GM19324 (cell line): ENCODE measurements at regions not wholly inside any gene's neighbourhood (a gene's known extent, or its start where the extent isn't known, plus 50 kb on each side); places are given as distances from the start of the nearest gene placed in this dataset.

Experiments used
- ATAC-seq: cut with Tn5 transposase; IDR thresholded peaks from one replicate; pipeline ENCODE4 v1.9.1; 2021; ENCODE audit warnings: mild to moderate bottlenecking, moderate library complexity; ENCODE audit not compliant: unreplicated experiment, low FRiP score

DNA sequence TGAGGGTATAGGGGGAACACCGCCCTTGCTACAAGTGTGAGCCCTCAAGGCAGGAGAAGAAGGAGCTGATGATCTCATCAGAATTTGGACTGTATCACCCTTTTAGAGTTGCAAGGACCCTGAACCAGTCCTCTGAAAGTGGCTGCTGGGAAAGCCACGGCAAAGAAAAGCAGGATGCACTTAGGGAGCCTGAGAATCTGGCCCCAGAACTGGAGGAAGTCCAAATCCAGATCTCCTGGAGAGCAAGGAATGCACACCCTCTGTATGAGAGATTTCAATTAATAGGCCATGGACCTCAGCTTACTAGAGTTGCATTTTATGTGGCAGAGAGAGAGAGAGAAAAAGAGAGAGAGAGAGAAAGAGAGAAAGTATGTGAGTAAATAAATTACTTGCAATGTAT lies 662.9 kb downstream of the CCSER2 start:
- no peak for ATAC-seq

GRCh38 chr10:84993251-84994035 lies 665.1 kb downstream of the CCSER2 start:
- no peak for ATAC-seq

GRCh38 chr10:84994722-84995121 lies 666.3 kb downstream of the CCSER2 start:
- no peak for ATAC-seq

DNA sequence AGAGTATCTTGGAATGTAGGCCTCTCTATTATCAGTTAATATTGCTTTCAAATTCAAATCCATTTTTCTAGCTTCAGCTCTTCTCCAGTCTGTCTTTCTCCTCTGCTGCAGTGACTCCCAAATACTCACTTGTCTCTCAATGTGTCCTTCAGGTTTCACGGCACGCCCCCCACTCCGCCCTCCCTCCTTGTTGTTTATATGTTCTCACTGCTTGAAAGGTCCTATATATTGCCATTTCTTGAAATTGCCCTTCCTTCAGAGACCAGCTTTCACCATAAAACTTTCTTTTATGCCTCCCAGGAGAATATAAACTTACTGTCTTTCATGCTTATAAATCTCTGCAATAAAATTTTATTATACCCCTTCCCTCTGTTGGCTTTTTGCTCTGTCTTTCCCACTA lies 668.2 kb downstream of the CCSER2 start:
- no peak for ATAC-seq

- no peak for ATAC-seq
These were observed 669.5 kb downstream of the CCSER2 start for GRCh38 chr10:84997870-84998269.

GRCh38 chr10:84999929-85000328 lies 671.5 kb downstream of the CCSER2 start:
- ATAC-seq = no peak

DNA sequence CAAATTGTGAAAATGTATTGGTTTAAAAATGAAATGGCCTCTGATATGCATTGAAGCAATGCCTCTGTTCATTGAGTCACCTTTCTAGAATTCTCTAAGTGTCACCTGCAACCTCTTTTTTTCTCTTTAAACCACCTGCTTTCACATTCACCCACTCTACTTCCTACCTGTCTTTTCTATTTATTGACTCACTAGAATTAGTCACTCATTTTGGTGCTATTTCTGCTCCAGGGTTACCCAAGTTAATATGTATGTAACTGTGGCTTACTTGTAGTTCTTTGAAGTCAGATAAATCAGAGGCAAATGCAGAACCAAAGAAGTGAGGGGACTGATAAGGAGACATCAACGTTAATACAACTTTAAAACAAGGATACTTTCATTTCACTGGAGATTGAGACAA lies 674.7 kb downstream of the CCSER2 start:
- no peak for ATAC-seq

- ATAC-seq = no peak
These were observed 680.2 kb downstream of the CCSER2 start for GRCh38 chr10:85008488-85009184.

DNA sequence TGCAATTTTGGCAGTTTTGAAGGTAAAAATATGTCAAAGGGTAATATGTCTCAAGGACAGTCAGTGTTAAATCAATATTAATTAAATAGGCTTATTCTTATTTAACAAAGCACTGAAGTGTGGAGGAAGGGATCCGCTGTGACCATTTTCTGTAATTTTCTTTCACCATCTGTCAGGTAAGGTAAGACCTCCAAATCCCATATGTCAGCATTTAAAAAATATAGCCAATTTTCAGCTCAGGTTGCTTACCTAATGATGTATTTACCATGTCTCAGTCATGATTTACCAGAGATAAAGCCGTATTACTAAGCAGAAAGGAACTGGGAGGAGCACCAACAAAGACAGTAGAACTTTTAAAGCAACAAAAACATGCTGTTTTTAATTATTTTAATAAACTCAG lies 683.9 kb downstream of the CCSER2 start:
- ATAC-seq = no peak

GRCh38 chr10:85026878-85027467 lies 698.6 kb downstream of the CCSER2 start:
- ATAC-seq = no peak

GRCh38 chr10:85032981-85033380 lies 704.6 kb downstream of the CCSER2 start:
- no peak for ATAC-seq

DNA sequence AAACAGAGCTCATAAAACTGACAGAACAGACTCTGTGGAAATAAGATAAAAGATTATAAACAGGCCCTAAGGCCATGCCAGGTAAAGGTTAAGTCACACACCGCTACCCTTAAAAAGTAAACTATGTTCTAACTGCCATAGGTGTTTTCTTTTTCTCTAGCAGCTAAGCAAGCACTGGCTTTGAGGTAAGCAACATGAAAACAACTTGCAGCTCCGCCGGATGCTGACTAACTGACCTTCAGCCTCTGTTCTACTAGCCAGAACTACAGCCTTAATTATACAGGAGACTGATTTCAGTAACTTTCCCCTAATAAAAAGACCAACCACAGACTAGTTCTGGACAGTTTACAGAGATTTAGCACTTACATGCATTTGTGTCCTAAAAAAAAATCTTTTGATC lies 708.3 kb downstream of the CCSER2 start:
- ATAC-seq = no peak

GRCh38 chr10:85039311-85039710 lies 710.9 kb downstream of the CCSER2 start:
- no peak for ATAC-seq

GRCh38 chr10:85043207-85043606 lies 714.8 kb downstream of the CCSER2 start:
- ATAC-seq = no peak

- no peak for ATAC-seq
These were observed 716.7 kb downstream of the CCSER2 start for GRCh38 chr10:85045046-85045445.

DNA sequence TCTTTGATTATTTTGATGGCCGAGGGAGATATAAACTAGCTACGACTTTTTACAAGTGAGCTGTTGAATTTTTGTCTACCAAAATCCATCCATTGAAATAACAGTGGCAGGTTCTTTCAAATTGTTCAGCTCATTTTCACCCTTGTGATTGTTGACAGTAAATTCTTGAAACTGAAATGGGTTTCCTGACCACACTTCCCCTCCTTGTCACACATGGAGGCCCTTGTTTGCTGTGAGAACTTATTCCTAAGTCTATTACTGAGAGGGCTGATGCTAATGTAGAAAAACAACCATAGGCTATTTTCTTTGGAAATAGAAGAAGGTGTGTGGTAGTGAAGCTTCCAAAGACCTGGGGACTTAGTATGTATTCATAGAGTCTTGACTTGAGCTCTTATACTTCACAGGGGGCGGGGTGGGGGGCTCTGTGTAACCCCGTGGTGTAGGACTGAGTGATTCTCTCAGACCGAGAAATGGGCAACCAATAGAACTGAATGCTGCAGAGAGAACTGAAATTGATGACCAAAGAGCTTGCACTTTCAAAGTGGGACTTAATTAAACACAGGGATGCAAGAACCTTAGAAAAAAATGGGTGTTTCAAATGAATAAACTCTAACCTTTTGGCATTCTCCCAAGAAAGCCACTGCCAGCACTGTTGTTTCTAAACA lies 718.9 kb downstream of the CCSER2 start:
- no peak for ATAC-seq

GRCh38 chr10:85047979-85048378 lies 719.6 kb downstream of the CCSER2 start:
- no peak for ATAC-seq

DNA sequence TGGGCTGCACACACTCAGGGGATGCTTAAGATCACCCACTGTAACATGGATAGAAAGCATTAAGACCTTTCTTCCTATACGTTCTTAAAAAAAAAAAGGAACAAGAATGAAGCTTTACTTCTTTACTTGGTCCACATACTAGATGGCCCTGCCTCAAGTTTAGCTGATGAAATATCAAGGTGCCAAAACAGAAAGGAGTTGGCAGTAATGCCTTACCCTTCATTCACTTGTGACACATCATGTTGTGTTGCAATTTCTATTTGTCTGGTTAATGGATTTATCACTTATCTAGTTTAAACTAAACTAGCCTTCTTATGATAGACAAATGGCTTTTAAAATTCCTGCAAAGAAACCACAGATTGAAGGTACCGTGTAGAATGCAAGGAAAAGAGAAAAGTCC lies 720.3 kb downstream of the CCSER2 start:
- no peak for ATAC-seq

DNA sequence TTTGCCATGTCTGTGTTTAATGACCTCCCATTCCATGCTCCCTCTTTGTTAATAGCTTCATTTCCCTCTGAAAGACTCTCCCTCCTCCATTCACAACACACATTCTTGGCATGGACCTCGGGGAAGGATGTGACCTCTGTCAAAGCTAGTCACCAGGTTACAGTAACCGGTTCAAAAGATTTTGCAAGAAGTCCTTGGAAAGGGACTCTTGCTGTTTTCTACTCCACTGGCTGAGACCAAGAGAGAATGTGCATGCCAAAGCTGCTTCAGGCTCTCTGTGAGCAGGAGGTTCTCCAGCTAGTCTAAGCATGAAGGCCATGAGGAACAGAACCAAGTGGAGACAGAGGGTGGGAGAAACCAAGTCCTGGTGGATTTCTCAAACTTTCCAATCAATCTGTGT lies 732.6 kb downstream of the CCSER2 start:
- ATAC-seq = no peak

DNA sequence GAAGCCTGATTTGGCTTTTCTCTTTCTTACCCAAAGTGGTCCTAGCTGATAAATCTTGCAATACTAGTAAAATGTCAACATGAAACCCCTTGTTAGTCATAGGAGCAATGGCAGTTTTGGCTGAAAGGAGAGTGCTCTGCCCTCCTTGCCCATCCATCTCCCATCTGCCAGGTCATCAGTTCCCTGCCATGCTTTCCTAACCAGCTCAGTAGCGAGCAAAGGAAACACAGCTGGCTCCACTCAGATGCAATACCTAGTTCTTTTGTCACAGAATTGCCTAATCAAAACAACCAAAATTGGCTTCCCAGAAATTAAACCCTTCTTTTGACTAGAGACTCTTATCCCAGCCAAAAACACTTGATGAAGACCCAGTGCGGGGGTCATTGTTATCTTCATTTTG lies 733.0 kb downstream of the CCSER2 start:
- no peak for ATAC-seq

DNA sequence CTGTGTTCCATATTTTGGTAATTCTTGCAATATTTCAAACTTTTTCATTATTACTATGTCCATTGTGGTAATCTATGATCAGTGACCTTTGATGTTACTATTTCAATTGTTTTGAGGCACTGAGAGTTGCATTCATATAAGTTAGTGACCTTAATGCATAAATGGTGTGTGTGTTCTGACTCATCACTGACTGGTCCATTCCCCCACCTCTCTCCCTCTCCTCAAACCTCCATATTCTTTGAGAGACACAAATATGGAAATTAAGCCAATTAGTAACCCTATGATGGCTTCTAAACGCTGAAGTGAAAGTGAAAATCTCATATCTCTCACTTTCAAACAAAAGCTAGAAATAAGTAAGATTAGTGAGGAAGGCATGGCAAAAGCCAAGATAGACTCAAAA lies 739.6 kb downstream of the CCSER2 start:
- no peak for ATAC-seq
